Stimulated activated CD4-positive, alpha-beta T cell treated with anti-CD3 and anti-CD28 coated beads, Interleukin-4, amount 100 ng/mL, for 24 hours (primary cell): ENCODE measurements at regions not wholly inside any gene's neighbourhood (a gene's known extent, or its start where the extent isn't known, plus 50 kb on each side); places are given as distances from the start of the nearest gene placed in this dataset.

Experiments
- DNase-seq: peaks from one replicate; pipeline ENCODE4 v3.0.0-alpha.2; 2020

DNA sequence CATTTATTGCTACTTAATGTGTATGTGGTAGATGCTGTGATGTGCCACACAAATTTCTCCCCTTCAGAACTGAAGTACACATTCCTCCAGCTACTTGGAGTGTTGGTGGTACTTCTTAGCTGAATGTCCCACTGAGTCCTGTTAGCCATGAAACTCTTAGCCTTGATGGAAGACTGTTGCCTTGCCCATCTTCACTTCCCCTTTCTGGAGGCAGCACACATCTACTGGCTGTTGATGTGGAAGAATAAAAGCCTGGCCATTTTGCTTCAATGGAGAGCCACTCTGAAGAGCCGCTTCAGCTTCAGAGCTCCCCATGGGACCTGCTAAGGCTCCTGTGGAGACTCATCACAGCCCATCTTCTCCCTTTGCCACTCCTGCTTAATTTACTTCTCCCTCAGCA lies 157.7 kb upstream of the PITX2 start:
- no peak for DNase-seq

DNA sequence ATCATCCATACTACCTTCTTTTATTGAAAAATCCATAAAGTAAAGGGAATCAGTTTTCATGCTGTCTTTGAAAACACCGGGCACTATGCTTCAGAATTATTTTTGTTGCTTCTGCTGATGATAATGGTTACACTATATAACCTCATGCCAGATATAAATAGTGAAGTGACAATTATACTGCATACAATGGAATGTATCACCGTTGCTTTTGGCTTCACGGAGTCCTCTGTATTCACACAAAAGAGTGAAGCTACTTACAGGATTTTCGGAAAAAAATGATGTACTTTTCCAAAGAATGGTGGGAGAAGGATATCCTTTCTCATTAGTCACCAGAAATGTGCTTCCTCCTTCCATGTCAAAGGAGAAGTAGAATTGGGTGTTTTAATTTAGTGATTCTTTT lies 159.1 kb upstream of the PITX2 start:
- no peak for DNase-seq

DNA sequence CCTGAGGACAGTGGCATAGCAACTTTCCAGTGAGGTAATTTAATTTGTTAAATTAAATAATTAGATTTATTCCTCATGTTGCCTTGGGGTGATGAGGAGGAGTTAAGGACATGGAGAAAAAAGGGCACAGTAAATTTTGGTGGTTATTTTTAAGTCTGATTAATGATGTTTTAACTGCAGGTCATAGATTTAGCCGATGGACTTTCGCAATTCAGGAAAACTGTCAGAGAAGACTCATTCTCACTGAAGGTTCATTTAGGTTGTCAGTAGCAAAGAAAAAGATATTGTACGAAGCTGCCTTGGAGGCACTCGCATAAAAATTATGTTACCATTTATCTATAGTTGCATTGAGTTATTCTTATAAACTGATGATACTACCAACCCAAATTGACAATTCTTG lies 164.2 kb upstream of the PITX2 start:
- DNase-seq = no peak

DNA sequence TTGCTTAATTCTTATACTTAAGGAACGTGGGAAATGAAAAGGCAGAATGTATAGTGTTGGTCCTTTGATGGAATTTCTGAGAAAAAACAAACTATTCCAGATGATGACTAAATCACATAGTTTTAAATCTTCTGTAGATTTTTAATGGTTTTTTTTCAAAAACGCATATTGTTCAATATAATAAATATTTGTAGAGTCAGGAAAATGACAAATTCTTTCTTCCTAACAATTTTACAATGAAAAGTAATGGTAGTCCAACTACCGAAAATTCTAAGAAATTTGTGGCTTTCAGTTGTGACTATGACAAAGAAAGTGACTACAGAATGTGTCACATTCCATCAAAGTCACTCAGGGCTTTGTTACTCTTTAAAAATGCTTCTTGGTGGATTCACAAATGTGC lies 164.8 kb upstream of the PITX2 start:
- DNase-seq = no peak

DNA sequence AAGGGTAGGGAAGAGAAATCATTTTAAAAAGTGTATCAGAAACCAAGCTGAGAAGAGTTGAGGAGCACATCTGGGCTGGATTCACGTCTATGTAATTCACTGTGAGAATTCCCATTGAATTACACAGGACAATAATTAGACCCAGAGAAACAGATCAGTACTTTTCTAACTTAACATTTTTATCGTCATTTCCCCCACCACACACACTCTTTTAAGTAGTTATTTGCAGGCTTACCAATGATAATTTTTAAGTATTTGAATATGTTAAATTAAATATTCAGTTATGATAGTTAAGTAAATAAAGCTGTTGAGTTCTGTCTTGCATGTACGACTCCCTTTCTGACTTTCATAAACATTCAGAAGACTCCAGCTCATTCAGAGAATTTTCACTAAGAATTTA lies 165.4 kb upstream of the PITX2 start:
- no peak for DNase-seq

DNA sequence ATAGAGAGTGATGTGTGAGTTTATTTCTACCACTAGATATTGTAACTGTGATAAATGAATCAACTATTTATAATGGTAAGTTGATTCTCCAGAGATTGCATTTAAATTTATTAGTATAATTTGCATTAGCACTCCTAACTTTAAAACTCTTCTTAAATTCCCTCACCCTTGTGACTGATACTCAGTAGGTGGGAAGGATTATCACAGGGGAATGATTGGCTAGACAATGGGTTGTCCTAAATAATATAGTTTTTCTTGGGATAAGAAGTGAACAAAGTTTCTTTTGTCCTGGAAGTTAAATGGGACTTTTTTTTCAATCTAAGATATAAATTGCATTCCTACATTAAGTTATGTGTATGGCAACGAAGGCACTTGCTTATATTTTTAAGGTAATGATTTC lies 169.2 kb upstream of the PITX2 start:
- no peak for DNase-seq

DNA sequence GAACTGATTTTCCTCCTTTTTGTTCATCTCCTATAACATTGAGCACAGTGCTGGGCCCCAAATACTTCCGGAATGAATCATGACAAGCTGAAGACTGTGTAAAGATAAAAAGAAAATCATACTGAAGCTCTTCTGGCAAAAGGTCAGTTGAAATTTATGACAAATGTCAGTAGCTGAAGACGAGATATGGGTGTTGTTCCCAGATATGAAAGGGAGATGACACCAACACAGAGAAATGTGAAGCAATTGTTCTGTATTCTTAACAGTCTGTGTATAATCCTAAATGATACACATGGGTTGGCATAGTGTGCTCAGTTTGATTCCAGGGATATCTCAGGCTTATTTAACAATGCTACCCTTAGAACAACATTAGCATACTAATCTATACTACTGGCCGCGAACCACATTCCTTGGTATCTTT lies 170.5 kb upstream of the PITX2 start:
- no peak for DNase-seq

DNA sequence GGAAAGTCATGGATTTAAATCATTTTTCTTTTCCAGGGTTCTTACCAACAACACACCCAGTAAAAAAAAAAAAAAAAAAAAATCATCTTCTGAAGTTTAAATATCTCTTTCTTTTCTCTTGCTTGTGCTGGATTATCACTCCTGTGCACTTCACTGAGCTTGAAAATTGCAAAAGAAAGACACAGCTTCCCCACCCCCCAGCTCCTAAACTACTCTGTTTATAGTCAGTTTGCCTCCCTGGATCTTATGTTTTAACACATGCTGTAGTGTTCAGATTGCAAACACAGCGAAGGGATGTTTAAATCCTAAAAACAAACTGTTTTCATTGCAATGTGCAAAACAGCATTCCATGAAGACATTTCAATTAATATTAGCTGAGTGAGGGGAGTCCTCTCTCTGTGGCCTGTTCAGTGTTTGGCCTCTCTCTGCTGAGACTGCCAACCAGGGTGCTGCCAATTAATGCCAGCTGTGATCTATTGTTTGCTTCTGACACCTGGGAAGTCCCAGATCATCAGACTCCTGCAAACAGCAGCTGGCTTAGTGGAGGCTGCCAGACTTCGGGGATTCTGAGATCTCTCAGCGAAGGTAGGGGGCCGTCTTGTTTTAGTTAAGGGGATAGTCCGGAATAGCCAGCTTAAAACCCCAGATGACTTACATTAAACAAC lies 171.1 kb upstream of the PITX2 start:
- DNase-seq = no peak

DNA sequence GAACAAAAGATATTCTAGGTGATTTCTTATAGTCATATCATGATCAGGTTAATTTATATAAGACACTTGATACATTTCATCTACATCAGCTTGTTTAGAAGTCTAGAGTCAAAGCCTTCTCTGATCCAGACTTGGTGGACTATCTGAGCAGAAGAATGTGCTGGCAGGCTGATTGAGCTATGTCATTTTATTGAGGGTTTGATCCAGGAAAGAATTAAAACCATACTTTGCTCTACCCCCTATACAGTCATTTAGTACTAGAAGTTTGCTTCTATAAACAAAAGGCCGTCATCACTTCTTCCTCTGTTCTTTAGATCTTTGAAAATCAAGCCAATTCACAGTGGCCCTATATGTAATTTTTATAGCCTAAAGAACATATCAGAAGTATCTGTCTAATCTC lies 173.1 kb upstream of the PITX2 start:
- DNase-seq = no peak

DNA sequence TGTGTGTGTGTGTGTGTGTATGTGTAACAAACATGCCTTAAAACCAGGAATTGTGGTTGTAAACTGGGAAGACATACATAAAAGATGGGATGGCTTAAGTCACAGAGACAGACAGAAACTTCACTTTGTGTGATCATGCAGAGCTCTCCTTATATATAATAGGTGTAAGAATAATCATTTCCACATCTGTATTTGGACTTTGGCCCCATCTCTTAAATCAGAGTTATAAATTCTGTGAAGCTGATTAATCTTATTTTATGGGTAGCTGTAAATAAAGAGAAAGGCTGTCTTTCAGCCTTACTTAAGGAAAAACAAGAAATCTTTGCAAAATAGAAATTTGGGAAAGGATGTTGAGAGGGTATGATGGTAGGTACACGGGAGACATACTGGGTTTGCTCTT lies 174.6 kb upstream of the PITX2 start:
- no peak for DNase-seq

DNA sequence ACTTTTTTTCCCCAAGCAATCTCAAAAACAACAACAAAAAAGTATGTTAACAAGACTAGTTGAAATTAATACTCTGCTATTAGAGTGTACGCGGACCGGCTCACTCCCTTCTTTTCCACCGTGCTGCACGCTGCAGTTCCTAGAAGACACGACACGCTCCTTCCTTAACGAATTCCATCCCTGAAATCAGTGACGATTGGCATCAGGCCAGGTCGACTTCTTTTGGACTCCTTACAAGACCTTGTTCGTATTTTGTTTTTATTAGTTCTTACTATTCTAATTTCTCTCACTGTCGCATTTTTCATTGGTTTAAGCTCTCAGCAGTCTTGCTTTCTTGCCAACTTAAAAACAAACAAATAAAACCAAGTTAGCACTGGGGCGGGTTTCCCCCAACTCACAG lies 175.8 kb upstream of the PITX2 start:
- DNase-seq = no peak

DNA sequence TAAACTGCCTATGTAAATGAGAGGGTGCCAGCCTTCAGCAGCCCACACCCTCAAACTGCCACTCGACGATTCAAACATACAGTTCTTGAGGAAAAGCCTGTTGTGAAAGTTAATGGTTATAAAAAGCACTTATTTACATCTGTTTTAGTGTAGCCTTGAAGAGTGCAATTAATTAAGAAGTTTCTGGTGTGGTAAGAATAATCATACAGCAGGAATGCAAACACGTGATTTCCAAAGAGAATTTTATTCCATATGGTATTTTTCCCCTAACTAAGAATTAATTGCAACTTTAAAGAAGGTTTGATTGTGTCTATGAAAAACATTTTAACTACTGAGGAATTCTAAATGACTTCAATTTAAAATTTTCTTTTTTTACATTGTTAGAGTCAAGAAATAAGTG lies 176.3 kb upstream of the PITX2 start:
- no peak for DNase-seq

DNA sequence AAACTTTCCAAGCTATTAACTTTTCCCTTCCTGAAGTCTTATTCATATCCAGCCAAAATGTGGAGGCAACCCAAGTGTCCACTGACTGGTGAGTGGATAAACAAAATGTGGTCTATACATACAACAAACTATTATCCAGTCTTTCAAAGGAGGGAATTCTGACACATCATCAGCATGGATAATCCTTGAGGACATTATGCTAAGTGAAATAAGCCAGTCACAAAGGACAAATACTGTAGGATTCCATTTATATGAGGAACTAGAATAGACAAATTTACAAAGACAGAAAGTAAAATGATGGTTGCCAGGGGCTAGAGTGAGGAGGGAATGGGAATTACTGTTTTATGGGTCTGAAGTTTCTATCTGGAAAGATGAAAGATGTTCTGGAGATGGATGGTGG lies 178.7 kb upstream of the PITX2 start:
- no peak for DNase-seq

DNA sequence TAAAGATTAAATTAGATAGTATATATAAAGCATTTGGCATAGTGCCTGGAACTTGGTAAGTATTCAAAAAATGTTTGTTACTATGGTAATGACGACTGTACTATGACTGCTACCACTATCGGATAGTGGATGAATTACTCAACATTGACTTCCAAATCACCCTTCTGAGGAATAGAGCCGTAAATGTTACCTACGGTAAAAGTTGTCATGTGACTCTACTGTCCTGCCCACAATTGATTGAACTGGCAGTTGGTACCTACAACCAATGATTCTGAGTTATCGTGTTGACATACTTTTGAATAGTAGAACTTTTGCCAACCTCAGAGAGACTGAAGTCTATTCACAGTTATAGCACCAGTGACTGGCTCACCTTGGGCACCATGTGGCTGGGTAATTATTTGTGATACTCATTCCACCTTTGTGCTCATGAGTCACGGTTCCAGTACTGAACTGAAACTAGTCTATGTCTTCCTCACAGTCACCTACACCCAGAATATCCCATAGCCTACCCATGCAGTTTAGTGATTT lies 185.5 kb upstream of the PITX2 start:
- DNase-seq = no peak

DNA sequence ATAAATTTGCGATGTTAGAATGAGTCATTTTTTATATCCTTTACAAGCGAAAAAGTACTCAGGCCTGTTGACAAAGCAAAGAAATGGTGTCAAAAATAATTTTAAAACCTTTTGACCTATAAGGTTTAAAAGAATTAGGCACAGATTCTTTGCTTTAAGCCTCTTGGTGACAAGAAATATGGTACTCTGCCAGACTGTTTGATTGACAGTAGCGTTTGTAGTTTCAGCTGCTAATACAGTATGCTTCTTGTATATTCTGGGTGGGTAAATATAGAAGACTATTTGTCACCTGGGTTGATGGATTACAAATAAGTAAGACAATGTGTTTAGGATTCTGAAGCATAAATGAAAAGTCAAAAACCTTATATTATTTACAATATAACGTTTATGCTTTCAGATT lies 193.1 kb upstream of the PITX2 start:
- no peak for DNase-seq

DNA sequence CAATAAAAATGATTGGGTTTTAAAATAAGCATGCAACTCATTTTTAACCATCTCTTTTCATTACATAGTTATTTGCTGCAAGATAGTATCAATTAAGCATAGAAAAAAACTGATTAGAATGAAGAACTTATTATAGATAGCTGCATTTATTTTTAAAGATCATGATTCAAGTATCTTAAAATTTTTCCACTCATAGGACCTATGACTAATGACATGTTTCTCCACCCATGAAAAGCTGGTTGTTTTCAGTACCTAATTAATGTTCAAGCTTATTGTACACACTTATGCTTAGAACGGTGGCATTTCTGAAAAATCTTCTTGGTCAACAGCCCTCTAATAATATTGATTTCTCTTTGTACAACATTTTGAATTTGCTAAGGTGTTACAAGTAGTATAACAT lies 193.5 kb upstream of the PITX2 start:
- DNase-seq = no peak

DNA sequence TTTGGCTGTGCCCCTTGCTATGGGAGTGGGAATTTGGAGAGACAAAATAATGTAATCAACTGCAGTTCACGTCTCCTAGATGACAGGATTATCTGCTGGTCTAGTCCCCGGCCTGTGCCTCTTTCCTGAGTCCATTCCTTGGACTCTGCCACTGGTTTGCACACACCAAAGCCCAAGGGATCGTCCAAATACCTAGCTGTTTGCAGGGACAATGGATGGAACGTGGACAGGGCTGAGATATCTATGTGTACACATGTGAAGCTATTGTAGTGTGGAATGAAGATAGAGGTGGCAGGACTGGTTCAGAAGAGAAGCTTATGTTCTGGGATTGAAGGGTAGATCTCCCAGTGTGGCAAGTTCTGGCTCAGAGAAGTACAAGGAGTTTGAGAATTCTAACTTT lies 198.3 kb upstream of the PITX2 start:
- no peak for DNase-seq

DNA sequence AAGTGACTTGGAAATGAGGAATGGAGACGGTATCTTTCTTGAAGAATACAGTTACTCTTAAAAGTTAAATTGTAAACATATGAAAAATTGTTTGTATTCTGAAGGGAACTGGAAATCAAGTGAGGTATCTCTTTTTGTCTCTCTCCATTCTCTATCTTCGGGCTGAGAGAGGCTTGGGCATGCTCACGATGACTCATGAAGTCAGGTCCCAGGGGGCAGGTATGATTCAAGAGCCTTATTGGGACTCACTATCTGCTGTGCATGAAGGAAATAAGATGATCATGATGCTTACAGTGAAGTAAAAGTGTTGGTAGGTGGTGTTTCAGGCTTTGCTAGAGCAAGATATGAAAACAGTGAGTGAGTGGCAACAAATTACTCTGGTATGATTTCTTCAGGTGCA lies 200.4 kb upstream of the PITX2 start:
- DNase-seq = no peak

DNA sequence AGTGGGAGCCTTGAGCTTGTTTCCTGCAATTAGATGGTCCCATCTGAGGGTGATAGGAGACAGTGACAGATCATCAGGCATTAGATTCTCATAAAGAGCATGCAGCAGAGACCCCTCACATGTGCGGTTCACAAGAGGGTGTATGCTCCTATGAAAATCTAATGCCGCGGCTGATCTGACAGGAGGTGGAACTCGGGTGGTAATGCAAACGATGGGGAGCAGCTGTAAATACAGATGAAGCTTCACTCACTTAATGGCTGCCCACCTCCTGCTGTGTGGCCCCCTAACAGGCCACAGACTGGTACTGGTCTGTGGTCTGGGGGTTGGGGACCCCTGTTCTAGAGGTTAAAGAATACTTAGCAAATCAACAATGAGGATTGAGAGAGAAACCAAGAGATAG lies 201.5 kb upstream of the PITX2 start:
- DNase-seq = no peak

DNA sequence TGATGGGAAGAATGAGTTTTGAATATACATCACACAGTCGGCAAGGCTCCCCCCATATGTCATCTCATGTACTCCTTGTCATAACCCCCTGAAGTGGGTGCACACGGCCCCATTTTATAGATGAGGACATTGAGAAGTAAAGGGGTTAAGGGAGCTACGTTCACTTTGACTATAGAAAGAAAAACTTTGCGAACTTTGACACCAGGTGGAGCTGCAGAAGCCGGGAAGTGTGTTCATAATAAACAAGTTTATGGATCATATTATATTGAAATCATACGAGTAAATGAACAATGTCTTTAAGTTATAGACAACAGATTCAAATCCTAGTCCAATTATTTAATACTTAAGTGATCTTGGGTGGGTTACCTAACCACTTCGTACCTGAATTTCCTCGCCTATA lies 203.8 kb upstream of the PITX2 start:
- no peak for DNase-seq

DNA sequence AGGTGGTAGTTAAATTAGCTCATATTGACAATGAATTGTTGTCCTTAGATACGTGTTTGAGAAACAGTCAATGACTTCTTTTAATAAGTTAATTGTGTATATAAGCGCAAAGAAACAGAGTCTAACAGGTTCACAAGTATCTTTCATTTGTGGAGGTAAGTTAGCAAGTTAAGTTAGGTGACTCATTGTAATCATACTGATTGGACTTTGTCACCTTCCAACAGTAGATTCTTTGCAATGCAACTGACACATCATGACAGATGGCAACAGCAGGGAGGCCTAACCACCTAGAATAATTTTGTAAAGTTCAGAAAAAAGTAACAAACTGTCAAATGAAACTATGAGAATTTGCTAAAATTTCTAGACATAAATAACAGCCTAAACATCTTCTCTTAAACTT lies 207.6 kb upstream of the PITX2 start:
- DNase-seq = no peak

DNA sequence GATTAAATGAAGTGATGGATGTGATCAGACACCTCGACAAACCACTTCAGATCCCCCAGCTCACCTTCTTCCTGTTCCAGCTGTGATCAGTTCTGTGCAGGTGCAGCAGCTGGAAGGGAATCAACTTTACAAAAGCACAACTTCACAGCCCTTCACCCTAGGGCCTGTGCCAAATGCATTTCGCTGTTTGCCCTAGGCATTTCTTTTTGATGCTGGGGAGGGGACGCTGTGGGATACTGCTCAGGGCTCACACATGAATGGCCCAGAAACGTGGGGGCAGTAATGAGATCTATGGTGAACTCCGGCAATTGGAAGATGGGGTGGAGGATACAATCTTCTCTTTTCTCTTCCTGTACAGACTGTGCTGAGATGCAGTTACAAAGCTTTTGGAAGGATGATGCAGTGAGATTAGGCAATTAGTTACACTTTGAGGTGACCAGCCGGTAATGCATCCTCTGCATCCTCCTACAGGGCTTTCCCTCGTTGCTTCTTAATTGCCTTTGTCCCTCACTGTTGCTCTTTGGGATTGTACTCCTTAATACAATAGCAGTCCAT lies 215.1 kb upstream of the PITX2 start:
- no peak for DNase-seq

DNA sequence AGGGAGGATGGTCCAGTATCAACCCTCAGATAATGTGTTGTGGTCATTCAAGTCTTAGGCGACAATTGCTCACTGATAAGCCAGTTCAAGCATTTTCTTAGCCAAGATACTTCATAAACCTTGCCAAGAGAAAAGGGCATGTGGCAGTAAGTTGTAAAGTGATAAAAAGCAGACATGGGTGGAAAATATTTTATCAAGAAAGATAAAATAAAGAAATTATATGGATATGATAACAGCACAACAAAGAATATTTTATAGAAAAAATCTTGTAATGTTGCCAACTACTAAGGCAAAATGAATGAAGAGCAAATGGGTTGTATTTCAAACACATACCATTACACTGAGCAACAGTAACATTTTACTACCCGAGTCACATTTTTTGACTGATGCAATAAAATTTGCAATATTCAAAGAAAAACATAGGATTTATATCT lies 217.4 kb upstream of the PITX2 start:
- no peak for DNase-seq

DNA sequence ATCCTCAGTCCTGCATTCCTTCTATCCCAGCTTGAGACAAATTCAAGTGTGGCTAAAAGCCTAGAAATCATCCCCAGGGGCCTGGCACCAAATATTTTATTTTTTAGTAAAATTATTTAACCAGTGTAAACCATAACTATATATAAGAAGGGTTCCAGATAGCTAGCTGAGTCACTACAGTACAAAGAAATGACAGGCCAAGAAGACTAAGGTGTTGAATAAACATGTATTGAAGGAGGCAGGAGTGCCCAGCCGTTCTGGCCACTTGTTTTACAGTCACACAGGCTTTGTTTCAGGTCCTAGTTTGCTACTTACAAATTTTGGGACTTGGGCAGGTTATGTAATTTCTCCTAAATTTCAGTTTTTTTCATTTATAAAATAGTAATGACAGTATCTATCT lies 225.9 kb upstream of the PITX2 start:
- no peak for DNase-seq

DNA sequence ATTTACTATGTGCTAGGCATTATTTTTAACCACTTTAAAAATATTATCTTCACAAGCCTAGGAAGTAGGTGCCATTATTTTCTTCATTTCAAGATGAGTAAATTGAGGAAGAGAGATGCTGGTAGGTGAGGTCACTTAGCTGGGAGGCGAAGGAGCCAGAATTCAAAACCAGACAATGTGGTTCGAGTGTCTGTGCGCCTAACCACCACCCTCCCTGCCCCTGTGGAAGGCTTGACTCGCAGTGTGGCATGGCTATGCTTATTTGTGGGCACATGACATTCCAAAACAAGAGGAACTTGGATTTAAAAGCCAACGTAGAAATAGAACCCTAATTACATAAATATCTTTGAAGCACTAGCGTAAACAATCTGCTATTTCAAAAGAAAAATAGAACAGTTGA lies 226.6 kb upstream of the PITX2 start:
- no peak for DNase-seq
